ENCODE measurements at regions not wholly inside any gene's neighbourhood (a gene's known extent, or its start where the extent isn't known, plus 50 kb on each side); places are given as distances from the start of the nearest gene placed in this dataset.

DNA sequence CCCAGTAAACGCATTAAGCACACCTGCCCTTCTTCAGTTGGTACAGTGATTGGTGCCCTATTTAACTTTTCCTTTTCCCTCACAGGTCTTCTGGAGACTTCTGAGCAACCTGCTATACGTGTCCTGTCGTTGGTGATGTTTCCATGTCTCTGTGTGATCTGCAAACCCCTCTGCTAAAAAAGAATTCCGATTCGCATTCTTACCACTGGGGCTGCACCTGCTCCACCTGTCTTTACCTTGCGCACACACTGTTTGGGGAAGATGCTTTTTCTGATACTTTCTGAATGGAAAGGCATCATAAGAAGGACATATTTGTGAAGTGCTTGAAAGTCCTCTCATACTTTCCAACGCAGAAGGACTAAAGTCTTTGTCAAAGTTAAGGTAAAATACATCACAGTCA, 323.9 kb upstream of the SOX11 start:
- H3K4me1 ChIP-seq (ENCODE audit: low read depth), result no peaks in the 10 kb centered on the region
- TF ChIP-seq, protein P1, sequence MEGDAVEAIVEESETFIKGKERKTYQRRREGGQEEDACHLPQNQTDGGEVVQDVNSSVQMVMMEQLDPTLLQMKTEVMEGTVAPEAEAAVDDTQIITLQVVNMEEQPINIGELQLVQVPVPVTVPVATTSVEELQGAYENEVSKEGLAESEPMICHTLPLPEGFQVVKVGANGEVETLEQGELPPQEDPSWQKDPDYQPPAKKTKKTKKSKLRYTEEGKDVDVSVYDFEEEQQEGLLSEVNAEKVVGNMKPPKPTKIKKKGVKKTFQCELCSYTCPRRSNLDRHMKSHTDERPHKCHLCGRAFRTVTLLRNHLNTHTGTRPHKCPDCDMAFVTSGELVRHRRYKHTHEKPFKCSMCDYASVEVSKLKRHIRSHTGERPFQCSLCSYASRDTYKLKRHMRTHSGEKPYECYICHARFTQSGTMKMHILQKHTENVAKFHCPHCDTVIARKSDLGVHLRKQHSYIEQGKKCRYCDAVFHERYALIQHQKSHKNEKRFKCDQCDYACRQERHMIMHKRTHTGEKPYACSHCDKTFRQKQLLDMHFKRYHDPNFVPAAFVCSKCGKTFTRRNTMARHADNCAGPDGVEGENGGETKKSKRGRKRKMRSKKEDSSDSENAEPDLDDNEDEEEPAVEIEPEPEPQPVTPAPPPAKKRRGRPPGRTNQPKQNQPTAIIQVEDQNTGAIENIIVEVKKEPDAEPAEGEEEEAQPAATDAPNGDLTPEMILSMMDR (IDR thresholded peaks at IDR 0.05), result no peak
- intact Hi-C loops (cut with DNase I, micrococcal nuclease), result no loop called here
- no peak overlapping the region for H3K4me3 ChIP-seq
- peaks cover 17% of the 10 kb centered on the region for H3K9me3 ChIP-seq
- no peak for DNase-seq
- no peak for ATAC-seq
- H3K36me3 ChIP-seq (ENCODE audit: low read depth), result no peaks in the 10 kb centered on the region

DNA sequence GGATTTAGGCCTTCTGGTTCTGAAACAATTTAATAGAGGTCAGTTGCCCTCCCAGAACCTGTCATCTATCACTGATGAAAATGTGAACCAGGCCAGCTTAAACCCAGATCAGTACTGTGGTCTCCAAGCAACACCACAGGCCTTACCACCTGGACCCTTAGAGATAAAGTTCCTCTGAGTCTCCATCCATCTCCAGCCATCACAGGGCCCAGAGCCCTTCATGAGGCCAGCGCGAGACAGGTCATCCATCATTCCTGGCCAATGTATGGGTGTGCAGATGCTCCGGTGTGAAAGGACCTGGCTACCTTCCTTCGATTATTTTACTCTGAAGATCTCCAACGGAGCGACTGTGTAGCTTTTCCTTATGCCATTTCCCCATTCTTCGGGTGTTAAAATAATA, 322.7 kb upstream of the SOX11 start:
- DNase-seq, result no peak
- H3K36me3 ChIP-seq (ENCODE audit: low read depth), result no peaks in the 10 kb centered on the region
- H3K9me3 ChIP-seq, result peaks cover 17% of the 10 kb centered on the region
- no peak overlapping the region for H3K4me3 ChIP-seq
- TF ChIP-seq, protein P1 (IDR thresholded peaks at IDR 0.05), result no peak
- ATAC-seq, result no peak
- intact Hi-C loops (cut with DNase I, micrococcal nuclease), result no loop called here
- H3K4me1 ChIP-seq (ENCODE audit: low read depth), result no peaks in the 10 kb centered on the region

DNA sequence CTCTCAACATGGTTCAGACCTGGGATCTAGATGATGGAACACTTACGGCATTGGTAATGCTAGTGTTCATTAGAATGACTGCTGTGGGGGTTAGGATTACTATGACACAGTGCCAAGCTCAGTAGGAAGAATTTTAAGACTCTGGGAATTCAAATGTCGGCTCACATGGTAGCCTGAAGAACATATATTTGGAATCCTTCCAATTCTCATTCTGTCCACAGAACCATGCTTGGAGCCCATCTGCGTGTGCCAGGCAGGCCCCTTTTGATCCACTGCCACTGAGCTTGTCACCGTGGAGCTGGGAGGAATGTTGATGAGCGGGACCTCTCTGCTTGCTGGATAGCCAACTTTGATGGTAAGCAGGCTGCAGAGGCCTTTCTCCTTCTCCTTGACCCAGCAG, 322.0 kb upstream of the SOX11 start:
- no peaks in the 10 kb centered on the region for H3K4me1 ChIP-seq (ENCODE audit: low read depth)
- DNase-seq, result no peak
- H3K36me3 ChIP-seq (ENCODE audit: low read depth), result no peaks in the 10 kb centered on the region
- no peak overlapping the region for H3K4me3 ChIP-seq
- no peak for ATAC-seq
- TF ChIP-seq, protein P1 (IDR thresholded peaks at IDR 0.05), result no peak
- intact Hi-C loops (cut with DNase I, micrococcal nuclease), result no loop called here
- peaks cover 17% of the 10 kb centered on the region for H3K9me3 ChIP-seq

DNA sequence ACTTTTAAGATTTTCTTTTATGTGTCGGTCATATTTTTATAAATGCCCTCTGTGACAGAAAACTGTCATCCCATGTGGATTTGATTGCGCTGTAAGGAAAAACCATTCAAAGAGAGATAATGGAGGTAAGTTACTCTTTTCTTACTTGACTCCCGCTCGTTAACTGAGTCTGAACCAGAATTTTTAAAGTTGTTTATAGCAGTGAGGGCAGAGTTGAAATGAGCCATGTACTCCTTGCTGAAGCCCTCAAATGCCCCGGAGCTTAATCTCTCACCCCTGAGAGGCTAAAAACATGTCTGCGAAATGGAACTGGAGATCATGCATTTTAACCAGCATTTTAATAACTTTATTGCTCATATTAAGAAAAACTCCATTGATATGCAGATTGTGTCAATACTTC, 320.0 kb upstream of the SOX11 start:
- TF ChIP-seq, protein P1 (IDR thresholded peaks at IDR 0.05), result no peak
- no peak overlapping the region for H3K4me3 ChIP-seq
- intact Hi-C loops (cut with DNase I, micrococcal nuclease), result no loop called here
- no peak for DNase-seq
- H3K4me1 ChIP-seq (ENCODE audit: low read depth), result no peaks in the 10 kb centered on the region
- ATAC-seq, result no peak
- no peaks in the 10 kb centered on the region for H3K36me3 ChIP-seq (ENCODE audit: low read depth)
- peaks cover 20% of the 10 kb centered on the region for H3K9me3 ChIP-seq

DNA sequence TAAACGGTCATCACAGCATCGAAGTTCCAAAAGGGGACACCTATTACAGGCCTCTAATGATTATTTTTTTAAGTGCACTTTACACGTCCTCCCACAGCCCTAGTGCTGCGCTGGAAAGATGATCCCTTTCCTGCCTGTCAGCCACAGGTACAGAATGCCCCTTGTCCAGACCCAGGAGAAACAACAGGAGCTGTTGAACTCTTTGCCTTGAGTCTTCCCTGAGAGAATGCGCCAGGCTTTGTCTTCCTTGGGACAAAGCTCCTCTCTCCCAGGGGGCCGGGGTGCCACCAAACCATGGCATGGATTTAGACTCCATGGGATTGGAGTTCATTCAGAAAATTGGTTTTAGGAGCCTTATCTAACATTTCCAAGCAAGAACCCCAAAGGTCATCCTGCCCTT, 319.0 kb upstream of the SOX11 start:
- H3K4me3 ChIP-seq, result no peak overlapping the region
- H3K4me1 ChIP-seq (ENCODE audit: low read depth), result no peaks in the 10 kb centered on the region
- TF ChIP-seq, protein P1 (IDR thresholded peaks at IDR 0.05), result no peak
- H3K36me3 ChIP-seq (ENCODE audit: low read depth), result no peaks in the 10 kb centered on the region
- no peak for ATAC-seq
- peaks cover 25% of the 10 kb centered on the region for H3K9me3 ChIP-seq
- no peak for DNase-seq
- intact Hi-C loops (cut with DNase I, micrococcal nuclease), result no loop called here

DNA sequence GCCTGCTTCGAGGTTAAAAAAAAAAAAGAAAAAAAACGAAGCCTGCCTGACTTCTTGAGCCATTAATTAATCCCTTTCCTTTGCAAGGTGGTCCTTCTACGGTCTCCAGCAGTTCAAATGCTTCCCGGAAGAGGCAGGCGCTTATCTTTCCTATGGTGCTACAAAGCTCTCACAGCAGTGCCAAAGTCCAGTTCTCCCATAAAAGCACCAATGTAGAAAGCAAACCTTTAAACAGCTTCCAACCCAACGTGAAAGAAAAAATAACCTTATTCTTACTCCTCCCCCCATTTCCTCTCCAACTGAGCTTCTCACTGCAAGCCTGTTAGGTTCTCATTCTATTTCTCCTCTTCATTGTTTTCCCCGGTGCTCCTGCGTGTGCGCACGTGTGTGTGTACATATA, 317.4 kb upstream of the SOX11 start:
- intact Hi-C loops (cut with DNase I, micrococcal nuclease), result no loop called here
- Histone ChIP-seq H3K4me3 (no peak overlapping the region), H3K9me3 (peaks cover 21% of the 10 kb centered on the region), H3K4me1 (ENCODE audit: low read depth) (no peaks in the 10 kb centered on the region), H3K36me3 (ENCODE audit: low read depth) (no peaks in the 10 kb centered on the region)
- TF ChIP-seq, protein P1 (IDR thresholded peaks at IDR 0.05), result no peak
- DNase-seq (no peak), ATAC-seq (no peak)
